VCaP (cell line): ENCODE measurements at regions not wholly inside any gene's neighbourhood (a gene's known extent, or its start where the extent isn't known, plus 50 kb on each side); places are given as distances from the start of the nearest gene placed in this dataset.

Experiments
- H3K27ac ChIP-seq: fragments of 450-650 bp; 2 replicates; pipeline ENCODE4 v1.5.1; 2017
- CTCF ChIP-seq: fragments of 450-650 bp; conservative IDR thresholded peaks from 2 replicates; pipeline ENCODE4 v1.5.1; 2017; ENCODE audit warnings: mild to moderate bottlenecking, moderate library complexity

- TF ChIP-seq CTCF, result no peak
- H3K27ac ChIP-seq, result no peak overlapping the region
Observed at GRCh38 chr10:88045096-88045495, 181.7 kb downstream of the PTEN start.

GRCh38 chr10:88045656-88046415 lies 182.4 kb downstream of the PTEN start:
- H3K27ac ChIP-seq, result no peak overlapping the region
- TF ChIP-seq CTCF, result no peak

- no peak overlapping the region for H3K27ac ChIP-seq
- TF ChIP-seq CTCF, result no peak
Observed at GRCh38 chr10:88047579-88047978, 184.2 kb downstream of the PTEN start.

GRCh38 chr10:88048312-88048711 lies 184.9 kb downstream of the PTEN start:
- no peak for TF ChIP-seq CTCF
- no peak overlapping the region for H3K27ac ChIP-seq

- TF ChIP-seq CTCF, result no peak
- no peak overlapping the region for H3K27ac ChIP-seq
Observed at GRCh38 chr10:88049204-88049603, 185.8 kb downstream of the PTEN start.

- no peak for TF ChIP-seq CTCF
Observed at GRCh38 chr10:88057720-88058119, 194.3 kb downstream of the PTEN start.

GRCh38 chr10:88058750-88059149 lies 195.3 kb downstream of the PTEN start:
- no peak for TF ChIP-seq CTCF
- H3K27ac ChIP-seq, result no peak overlapping the region

More at GRCh38 chr10:88057720-88058119, 194.3 kb downstream of the PTEN start:
- no peak overlapping the region for H3K27ac ChIP-seq
